ENCODE measurements at regions not wholly inside any gene's neighbourhood (a gene's known extent, or its start where the extent isn't known, plus 50 kb on each side); places are given as distances from the start of the nearest gene placed in this dataset.

DNA sequence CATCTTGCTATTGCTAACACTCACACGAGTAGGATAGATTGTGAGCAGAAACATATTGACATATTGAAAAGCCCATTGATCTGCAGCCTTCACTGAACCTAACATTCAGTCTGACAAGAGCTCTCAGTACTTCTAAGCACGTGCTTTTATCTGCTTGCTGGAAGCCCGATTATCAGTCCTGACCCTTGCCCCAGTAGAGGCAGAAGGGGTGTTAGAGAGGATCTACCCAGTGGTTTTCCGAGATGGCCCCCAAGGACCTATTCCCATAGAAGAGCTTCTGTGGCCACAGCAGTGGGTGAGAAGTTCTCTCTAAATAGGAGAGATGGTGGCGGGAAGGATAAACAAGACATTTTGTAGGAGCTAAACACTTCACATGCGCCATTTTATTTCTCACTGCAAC is 290.9 kb upstream of the MAF start:
- Mint-ChIP-seq H3K4me1 (ENCODE audit: low read depth, unreplicated experiment) (peaks cover 19% of the 10 kb centered on the region), H3K36me3 (ENCODE audit: insufficient read depth, unreplicated experiment) (no peaks in the 10 kb centered on the region), H3K27ac (ENCODE audit: unreplicated experiment) (no peak overlapping the region), H3K27me3 (ENCODE audit: insufficient read depth, unreplicated experiment) (no peaks in the 10 kb centered on the region), H3K4me3 (ENCODE audit: unreplicated experiment) (no peak overlapping the region), H3K9me3 (ENCODE audit: unreplicated experiment) (peaks cover 18% of the 10 kb centered on the region)
- no peaks in the 10 kb centered on the region; the same call in 1 of the 2 replicates for H3K36me3 ChIP-seq (ENCODE audit: control insufficient read depth, insufficient read depth, low read length)
- TF ChIP-seq, protein P1, sequence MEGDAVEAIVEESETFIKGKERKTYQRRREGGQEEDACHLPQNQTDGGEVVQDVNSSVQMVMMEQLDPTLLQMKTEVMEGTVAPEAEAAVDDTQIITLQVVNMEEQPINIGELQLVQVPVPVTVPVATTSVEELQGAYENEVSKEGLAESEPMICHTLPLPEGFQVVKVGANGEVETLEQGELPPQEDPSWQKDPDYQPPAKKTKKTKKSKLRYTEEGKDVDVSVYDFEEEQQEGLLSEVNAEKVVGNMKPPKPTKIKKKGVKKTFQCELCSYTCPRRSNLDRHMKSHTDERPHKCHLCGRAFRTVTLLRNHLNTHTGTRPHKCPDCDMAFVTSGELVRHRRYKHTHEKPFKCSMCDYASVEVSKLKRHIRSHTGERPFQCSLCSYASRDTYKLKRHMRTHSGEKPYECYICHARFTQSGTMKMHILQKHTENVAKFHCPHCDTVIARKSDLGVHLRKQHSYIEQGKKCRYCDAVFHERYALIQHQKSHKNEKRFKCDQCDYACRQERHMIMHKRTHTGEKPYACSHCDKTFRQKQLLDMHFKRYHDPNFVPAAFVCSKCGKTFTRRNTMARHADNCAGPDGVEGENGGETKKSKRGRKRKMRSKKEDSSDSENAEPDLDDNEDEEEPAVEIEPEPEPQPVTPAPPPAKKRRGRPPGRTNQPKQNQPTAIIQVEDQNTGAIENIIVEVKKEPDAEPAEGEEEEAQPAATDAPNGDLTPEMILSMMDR (IDR thresholded peaks at IDR 0.05; ENCODE audit: insufficient read depth in 1 of 2, low read depth in 1 of 2, low read length in 1 of 2, severe bottlenecking in 1 of 2, unreplicated experiment in 1 of 2) = no peak
- ChIA-PET POLR2A (no interaction called here), CTCF (no interaction called here)
- H3K4me1 ChIP-seq = peaks cover 10% of the 10 kb centered on the region; the same call in 1 of the 2 replicates
- DNase-seq = no peak
- BruUV-seq (replicated peaks) = no TSS peak
- no peaks in the 10 kb centered on the region for H3K9me3 ChIP-seq
- no peaks in the 10 kb centered on the region for H3K27me3 ChIP-seq (replicated peaks; ENCODE audit: control insufficient read depth, insufficient read depth, low read length)
- intact Hi-C loops (cut with micrococcal nuclease; ENCODE audit: unreplicated experiment) = no loop called here
- H3K4me3 ChIP-seq (ENCODE audit: low read depth, low read length) = no peak overlapping the region

DNA sequence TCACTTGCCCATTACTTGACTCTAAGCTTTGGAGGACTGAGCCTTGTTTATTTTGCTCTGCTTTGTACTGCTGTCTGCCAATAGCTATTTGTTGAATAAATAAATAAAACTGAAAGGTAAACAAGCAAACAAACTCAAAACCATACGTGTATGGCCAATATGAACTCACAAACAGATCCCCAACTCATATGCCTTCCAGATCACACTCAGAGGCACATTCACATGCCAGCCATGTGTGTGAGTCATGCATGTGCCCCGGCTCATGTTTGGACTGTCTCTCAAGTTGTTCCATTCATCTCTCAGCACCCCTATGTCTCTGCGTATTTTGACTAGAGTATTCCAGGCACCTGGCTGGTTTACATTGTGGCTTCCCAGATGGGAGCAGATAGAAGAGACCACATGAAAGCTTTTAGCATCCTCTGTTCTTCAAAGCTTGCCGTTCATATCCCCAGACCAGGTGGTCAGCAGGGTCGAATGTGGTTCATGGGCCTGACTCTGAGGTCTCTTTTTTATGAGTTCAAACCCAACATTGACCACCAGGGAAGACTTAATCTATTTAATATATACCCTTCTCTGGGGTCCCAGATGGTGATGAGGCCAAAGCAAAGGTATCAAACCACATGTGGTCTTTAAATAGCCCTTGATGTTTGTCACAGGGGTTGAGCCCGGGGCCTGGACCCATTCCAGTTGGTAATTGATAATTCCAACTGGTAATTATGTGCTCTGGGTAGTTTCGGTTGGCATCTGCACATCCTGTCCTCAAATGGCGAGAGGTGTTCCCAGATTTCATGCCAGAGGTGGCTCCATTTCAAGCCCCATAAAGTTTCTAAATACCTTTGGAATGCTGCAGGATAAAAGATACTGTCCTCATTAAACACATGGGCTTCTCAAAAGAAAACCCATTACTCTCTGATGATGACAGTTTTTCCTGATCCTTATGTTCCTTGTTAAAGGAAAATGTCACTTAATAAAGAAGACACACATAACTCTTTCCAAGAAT is 287.3 kb upstream of the MAF start:
- intact Hi-C loops (cut with micrococcal nuclease; ENCODE audit: unreplicated experiment) = no loop called here
- Histone ChIP-seq H3K4me1 (no peaks in the 10 kb centered on the region), H3K9me3 (no peaks in the 10 kb centered on the region), H3K36me3 (ENCODE audit: control insufficient read depth, insufficient read depth, low read length) (no peaks in the 10 kb centered on the region), H3K4me3 (ENCODE audit: low read depth, low read length) (no peak overlapping the region), H3K27me3 (replicated peaks; ENCODE audit: control insufficient read depth, insufficient read depth, low read length) (no peaks in the 10 kb centered on the region)
- no peak overlapping the region for H3K4me3 Mint-ChIP-seq (ENCODE audit: unreplicated experiment)
- H3K4me1 Mint-ChIP-seq (ENCODE audit: low read depth, unreplicated experiment) = peaks cover 4% of the 10 kb centered on the region
- no peaks in the 10 kb centered on the region for H3K27me3 Mint-ChIP-seq (ENCODE audit: insufficient read depth, unreplicated experiment)
- peaks cover 10% of the 10 kb centered on the region for H3K9me3 Mint-ChIP-seq (ENCODE audit: unreplicated experiment)
- ChIA-PET POLR2A (no interaction called here), CTCF (interaction anchor here (0.7 kb wide), 1 partner anchor 197 kb away, joined by 4 read pairs; no protein-coding TSS in a partner anchor)
- DNase-seq = no peak
- H3K36me3 Mint-ChIP-seq (ENCODE audit: insufficient read depth, unreplicated experiment) = no peaks in the 10 kb centered on the region
- BruUV-seq (replicated peaks) = no TSS peak
- TF ChIP-seq, protein P1 (IDR thresholded peaks at IDR 0.05; ENCODE audit: insufficient read depth in 1 of 2, low read depth in 1 of 2, low read length in 1 of 2, severe bottlenecking in 1 of 2, unreplicated experiment in 1 of 2) = no peak
- no peak overlapping the region for H3K27ac Mint-ChIP-seq (ENCODE audit: unreplicated experiment)

DNA sequence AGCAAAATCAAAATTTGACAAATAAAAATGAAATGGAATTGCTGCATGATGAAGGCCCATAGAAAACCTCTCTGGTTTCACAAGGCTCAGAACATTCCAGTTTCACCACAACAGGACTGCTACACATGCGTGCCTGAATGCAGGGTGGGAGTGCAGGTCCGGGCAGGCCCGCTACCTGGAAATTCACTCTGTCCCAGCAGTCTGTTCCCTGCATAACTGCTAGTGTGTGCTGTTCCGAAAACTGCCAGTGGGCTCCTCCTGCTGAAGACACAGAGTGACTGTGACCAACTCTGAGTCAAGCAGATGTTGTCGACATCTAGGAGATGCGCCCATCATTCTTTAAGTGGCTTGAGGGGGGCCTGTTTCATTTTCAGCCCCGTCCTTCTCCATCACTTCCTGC is 284.8 kb upstream of the MAF start:
- BruUV-seq (replicated peaks) = no TSS peak
- H3K9me3 ChIP-seq = no peaks in the 10 kb centered on the region
- CTCF ChIA-PET = no interaction called here
- H3K4me1 ChIP-seq = no peaks in the 10 kb centered on the region
- no peak overlapping the region for H3K4me3 ChIP-seq (ENCODE audit: low read depth, low read length)
- intact Hi-C loops (cut with micrococcal nuclease; ENCODE audit: unreplicated experiment) = no loop called here
- no peaks in the 10 kb centered on the region for H3K36me3 Mint-ChIP-seq (ENCODE audit: insufficient read depth, unreplicated experiment)
- POLR2A ChIA-PET = no interaction called here
- DNase-seq = peak in 1 of 2 experiments; percentile 14
- H3K4me1 Mint-ChIP-seq (ENCODE audit: low read depth, unreplicated experiment) = no peaks in the 10 kb centered on the region
- H3K27me3 Mint-ChIP-seq (ENCODE audit: insufficient read depth, unreplicated experiment) = peaks cover 4% of the 10 kb centered on the region
- H3K4me3 Mint-ChIP-seq (ENCODE audit: unreplicated experiment) = no peak overlapping the region
- H3K9me3 Mint-ChIP-seq (ENCODE audit: unreplicated experiment) = peaks cover 7% of the 10 kb centered on the region
- H3K27me3 ChIP-seq (replicated peaks; ENCODE audit: control insufficient read depth, insufficient read depth, low read length) = no peaks in the 10 kb centered on the region
- TF ChIP-seq, protein P1 (IDR thresholded peaks at IDR 0.05; ENCODE audit: insufficient read depth in 1 of 2, low read depth in 1 of 2, low read length in 1 of 2, severe bottlenecking in 1 of 2, unreplicated experiment in 1 of 2) = no peak
- H3K36me3 ChIP-seq (ENCODE audit: control insufficient read depth, insufficient read depth, low read length) = no peaks in the 10 kb centered on the region
- no peak overlapping the region for H3K27ac Mint-ChIP-seq (ENCODE audit: unreplicated experiment)

Measured in Caco-2 (cell line).